Stimulated activated CD4-positive, alpha-beta T cell treated with anti-CD3 and anti-CD28 coated beads, Interleukin-15, amount 100 ng/mL, for 1 hour (primary cell): ENCODE measurements at regions not wholly inside any gene's neighbourhood (a gene's known extent, or its start where the extent isn't known, plus 50 kb on each side); places are given as distances from the start of the nearest gene placed in this dataset.
"Not testable (repeated sequence)": the region's sequence is repeated elsewhere in the genome, so short reads cannot be mapped to it uniquely, and the experiment has no call there.

Experiments
- DNase-seq, 2 donors: peaks; one replicate each; pipeline ENCODE4 v3.0.0-alpha.2; 2020; ENCODE audit warnings: low read depth in 1 of 2, low spot score in 1 of 2

GRCh38 chr3:182389071-182389815 is 404.1 kb upstream of the ATP11B start:
- DNase-seq, result no peak

GRCh38 chr3:182390421-182390820 is 402.9 kb upstream of the ATP11B start:
- no peak for DNase-seq

DNA sequence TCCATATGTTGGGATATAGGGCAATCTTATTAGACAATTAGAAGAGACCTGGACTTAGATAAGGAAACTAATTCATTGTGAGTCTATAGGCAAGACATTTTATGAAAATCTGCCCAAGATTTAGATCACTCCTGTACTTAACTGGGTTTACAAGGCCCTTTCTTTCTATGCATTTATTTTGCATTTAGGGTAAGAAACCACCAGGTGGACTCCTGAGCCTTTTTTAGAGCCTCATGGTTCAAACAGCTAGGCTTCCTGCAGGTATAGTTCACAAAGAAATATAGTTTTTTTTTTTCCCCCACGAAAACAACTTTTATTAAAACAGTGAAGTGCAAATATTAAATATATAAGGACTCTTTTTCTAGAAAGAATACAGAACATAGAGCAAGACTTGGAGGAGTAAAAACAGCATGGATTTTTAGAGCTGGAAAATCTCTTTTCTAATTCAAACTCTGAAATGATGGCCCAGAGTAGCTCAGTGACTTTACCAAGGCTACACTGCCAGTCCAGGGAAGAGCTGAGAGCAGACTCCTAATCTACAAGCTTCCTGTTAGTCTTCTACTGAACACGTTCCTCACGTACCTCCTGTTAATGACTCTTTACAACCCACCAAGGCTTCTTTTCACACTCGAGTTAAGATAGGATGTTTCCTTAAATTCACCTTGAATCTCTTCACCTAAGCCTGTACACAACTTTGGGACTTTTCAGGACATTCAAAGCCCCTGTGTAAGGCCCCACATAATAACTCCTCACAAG is 400.9 kb upstream of the ATP11B start:
- DNase-seq, result no peak

GRCh38 chr3:182393151-182393550 is 400.2 kb upstream of the ATP11B start:
- DNase-seq, result no peak

GRCh38 chr3:182393830-182394367 is 399.4 kb upstream of the ATP11B start:
- no peak for DNase-seq

GRCh38 chr3:182397164-182397563 is 396.1 kb upstream of the ATP11B start:
- no peak for DNase-seq

- DNase-seq, result no peak
Measured at GRCh38 chr3:182399978-182400737, 393.1 kb upstream of the ATP11B start.

DNA sequence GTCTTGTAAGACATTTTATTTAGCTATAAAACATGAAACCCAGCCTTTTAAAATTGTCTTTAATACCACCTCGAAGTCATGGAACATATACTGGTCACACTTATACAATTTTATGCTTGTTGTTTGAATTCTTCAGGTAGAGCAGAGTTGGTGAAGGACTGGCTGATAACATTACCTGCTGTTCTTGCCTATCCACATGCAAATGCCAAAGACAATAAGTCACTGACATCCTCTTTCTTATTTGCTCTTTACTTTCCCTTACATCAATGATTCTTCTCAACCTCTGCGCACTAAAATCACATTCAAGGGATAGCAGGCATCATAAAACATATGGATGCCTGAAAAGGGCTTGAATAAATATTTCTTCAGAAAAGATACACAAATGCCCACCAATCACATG is 392.5 kb upstream of the ATP11B start:
- no peak for DNase-seq

GRCh38 chr3:182404031-182404430 is 389.3 kb upstream of the ATP11B start:
- no peak for DNase-seq

DNA sequence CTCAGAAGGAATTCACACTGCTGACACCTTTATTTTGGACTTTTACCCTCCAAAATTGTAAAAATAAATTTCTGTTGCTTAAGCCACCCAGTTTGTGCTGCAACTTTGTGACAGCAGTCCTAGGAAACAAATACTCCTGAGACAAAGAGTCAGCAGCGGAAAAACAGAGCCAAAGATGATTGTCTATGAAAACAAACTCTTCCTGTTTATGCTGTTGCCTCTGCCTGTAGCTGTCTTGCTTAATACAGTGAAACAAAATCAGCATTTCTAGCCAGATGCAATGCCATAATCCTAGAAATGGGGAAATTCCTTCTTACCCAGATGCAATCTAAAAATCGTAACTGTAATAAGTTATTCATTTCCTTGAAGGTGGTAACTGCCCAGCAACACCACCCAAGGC is 387.5 kb upstream of the ATP11B start:
- no peak for DNase-seq

DNA sequence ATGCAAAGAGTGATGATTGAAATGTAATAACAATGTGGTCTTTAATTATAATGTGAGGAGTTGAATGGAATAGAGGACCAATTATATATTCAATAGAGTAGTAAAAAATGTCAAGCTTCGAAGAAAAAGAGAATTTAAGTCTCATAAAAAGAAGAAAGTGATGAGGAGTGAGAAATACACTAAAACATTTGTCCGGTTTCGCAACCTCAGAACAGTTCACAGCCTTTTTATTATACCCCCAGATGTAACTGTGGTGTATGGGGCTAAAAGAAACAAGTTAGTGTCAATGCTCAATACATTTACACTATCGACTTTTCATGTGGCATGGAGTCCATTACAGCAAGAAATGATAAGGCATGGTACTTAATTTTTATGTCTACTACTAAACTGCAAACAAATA is 386.5 kb upstream of the ATP11B start:
- no peak for DNase-seq

GRCh38 chr3:182410051-182410450 is 383.3 kb upstream of the ATP11B start:
- no peak for DNase-seq

- DNase-seq, result no peak
Measured at GRCh38 chr3:182412066-182412465, 381.2 kb upstream of the ATP11B start.

DNA sequence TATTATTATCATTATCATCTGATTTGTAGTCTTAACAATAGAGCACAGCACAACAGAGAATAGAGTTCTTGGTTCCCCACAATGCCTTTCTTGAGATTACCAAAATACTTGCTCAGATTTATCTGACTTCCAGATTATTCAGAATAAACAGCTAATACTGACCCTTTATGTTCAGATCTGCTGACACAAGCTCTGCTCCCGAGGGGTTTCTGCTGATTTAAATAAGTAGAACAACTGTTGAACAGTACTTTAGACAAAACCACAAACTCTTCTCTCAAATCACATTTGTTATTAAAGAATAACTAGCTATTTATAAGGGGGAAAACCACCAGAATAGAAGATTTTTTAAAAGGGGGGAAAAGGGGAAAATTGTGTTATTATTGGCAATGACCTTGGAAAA is 380.2 kb upstream of the ATP11B start:
- DNase-seq, result no peak

- DNase-seq, result no peak
Measured at GRCh38 chr3:182413682-182414081, 379.6 kb upstream of the ATP11B start.

DNA sequence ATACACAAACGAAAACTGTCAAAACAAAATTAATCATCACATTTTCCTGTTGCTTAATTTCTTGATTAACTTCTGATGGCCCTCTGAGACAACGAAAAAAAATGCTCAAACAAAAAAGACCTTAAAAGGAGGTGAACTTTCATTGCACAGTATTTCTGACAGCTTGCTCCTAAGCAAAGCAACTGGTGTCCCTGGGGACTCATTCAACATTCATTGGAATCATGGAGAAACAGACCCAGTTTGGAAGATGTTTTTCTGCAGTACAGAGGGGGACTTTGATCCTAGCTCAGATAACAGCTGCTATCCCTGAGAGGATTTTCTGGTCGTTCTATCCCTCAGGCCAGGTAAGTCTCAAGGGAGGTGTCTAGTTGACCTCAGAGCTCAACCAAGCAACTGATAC is 378.7 kb upstream of the ATP11B start:
- no peak for DNase-seq

DNA sequence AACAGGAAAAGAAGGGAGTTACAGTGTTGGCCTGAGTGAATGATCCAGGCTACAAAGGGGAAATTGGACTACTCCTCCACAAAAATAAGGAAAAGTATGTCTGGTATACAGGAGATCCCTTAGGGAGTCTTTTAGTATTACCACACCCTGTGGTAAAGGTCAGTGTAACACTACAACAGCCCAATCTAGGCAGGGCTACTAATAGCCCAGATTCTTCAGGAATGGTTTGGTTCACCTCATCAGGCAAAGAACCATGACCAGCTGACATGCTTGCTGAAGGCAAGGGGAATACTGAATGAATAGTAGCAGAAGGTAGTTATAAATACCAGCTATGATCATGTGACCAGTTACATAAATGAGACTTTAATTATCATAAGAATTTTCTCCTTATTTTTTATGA is 372.6 kb upstream of the ATP11B start:
- DNase-seq, result no peak

- DNase-seq, result no peak
Measured at GRCh38 chr3:182424006-182424405, 369.3 kb upstream of the ATP11B start.

DNA sequence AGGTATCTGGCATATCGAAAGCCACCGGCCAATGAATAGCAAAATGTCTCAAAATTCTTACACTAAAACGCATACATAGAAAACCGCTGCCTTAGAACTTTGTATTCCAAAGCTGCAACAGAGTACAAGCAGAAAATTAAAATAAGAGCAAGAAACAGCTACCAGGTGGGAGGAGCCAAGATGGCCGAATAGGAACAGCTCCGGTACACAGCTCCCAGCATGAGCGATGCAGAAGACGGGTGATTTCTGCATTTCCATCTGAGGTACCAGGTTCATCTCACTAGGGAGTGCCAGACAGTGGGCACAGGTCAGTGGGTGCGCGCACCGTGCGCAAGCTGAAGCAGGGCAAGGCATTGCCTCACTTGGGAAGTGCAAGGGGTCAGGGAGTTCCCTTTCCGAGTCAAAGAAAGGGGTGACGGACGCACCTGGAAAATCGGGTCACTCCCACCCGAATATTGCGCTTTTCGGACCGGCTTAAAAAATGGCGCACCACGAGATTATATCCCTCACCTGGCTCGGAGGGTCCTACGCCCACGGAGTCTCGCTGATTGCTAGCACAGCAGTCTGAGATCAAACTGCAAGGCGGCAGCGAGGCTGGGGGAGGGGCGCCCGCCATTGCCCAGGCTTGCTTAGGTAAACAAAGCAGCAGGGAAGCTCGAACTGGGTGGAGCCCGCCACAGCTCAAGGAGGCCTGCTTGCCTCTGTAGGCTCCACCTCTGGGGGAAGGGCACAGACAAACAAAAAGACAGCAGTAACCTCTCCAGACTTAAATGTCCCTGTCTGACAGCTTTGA is 367.2 kb upstream of the ATP11B start:
- not testable (repeated sequence) for DNase-seq

- not testable (repeated sequence) for DNase-seq
Measured at GRCh38 chr3:182431972-182432371, 361.3 kb upstream of the ATP11B start.

- DNase-seq, result no peak
Measured at GRCh38 chr3:182435860-182436259, 357.4 kb upstream of the ATP11B start.
